Activated B cell treated with CpG ODN at 0.5 μM for 24 hours (primary cell): ENCODE measurements at regions not wholly inside any gene's neighbourhood (a gene's known extent, or its start where the extent isn't known, plus 50 kb on each side); places are given as distances from the start of the nearest gene placed in this dataset.

Source experiments
- ATAC-seq: fragments of 200-7000 bp; cut with Tn5 transposase; one replicate; pipeline ENCODE4 v1.10.0; 2021; ENCODE audit warnings: low read depth, mild to moderate bottlenecking, moderate library complexity
- CTCF ChIA-PET: fragments of 350-600 bp; sonication (Branson Sonifier 250); formaldehyde crosslinking; loops from one replicate; lab custom pipeline; 2021; ENCODE audit warnings: antibody characterized with exemption; lab: Charles Lee
- POLR2A ChIA-PET: fragments of 350-600 bp; sonication (Branson Sonifier 250); formaldehyde crosslinking; loops from one replicate; lab custom pipeline; 2021; ENCODE audit warnings: antibody characterized with exemption; lab: Charles Lee
- DNase-seq: peaks from one replicate; pipeline ENCODE4 v3.0.0; 2022
- H3K27ac Mint-ChIP-seq: one replicate; pipeline ENCODE4 v1.8.0; 2020; ENCODE audit warnings: mixed read lengths
- H3K27me3 Mint-ChIP-seq: one replicate; pipeline ENCODE4 v1.8.0; 2021; ENCODE audit warnings: mixed read lengths
- H3K36me3 Mint-ChIP-seq: one replicate; pipeline ENCODE4 v1.8.0; 2021; ENCODE audit warnings: low read depth, mixed read lengths
- H3K4me1 Mint-ChIP-seq: one replicate; pipeline ENCODE4 v1.8.0; 2021; ENCODE audit warnings: mixed read lengths
- H3K4me3 Mint-ChIP-seq: one replicate; pipeline ENCODE4 v1.8.0; 2020; ENCODE audit warnings: mild to moderate bottlenecking, mixed read lengths
- H3K9me3 Mint-ChIP-seq: one replicate; pipeline ENCODE4 v1.8.0; 2020; ENCODE audit warnings: mixed read lengths
- CTCF ChIP-seq: fragments of 200-600 bp; IDR thresholded peaks from one replicate; pipeline ENCODE4 v1.8.0; 2022; ENCODE audit warnings: antibody characterized with exemption, mild to moderate bottlenecking
- intact Hi-C: fragments of 100-400 bp; cut with micrococcal nuclease; formaldehyde crosslinking; loops from one replicate; pipeline ENCODE4 v1.15.1; 2024

DNA sequence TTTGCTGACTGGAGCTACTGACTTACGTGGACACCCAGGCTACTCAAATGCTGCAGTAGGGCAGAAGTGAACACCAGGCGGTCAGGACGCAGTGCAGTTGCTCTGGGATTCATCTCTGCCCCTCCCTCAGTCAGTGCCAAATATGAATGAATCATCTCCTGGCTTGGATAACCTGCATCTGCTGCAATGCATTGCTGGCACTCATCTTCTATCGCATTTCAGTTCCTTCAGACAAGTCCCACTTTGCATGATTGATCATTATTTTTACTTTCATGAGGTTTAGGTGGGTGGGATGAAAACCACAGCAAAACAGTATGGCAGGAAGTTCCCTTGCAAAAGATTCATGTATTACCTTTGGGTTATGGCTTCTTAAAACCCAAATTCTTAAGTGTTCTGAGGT is 224.6 kb upstream of the NRP1 start:
- H3K4me3 Mint-ChIP-seq, result no peak overlapping the region
- no peak overlapping the region for H3K27ac Mint-ChIP-seq
- POLR2A ChIA-PET, result no interaction called here
- no peak for TF ChIP-seq CTCF
- no peaks in the 10 kb centered on the region for H3K4me1 Mint-ChIP-seq
- DNase-seq (no peak), ATAC-seq (no peak)
- H3K9me3 Mint-ChIP-seq, result no peaks in the 10 kb centered on the region
- intact Hi-C loops, result no loop called here
- no peaks in the 10 kb centered on the region for H3K36me3 Mint-ChIP-seq
- CTCF ChIA-PET, result no interaction called here
- H3K27me3 Mint-ChIP-seq, result no peaks in the 10 kb centered on the region

- Mint-ChIP-seq H3K4me1 (no peaks in the 10 kb centered on the region), H3K27ac (no peak overlapping the region), H3K27me3 (no peaks in the 10 kb centered on the region), H3K36me3 (no peaks in the 10 kb centered on the region), H3K4me3 (no peak overlapping the region), H3K9me3 (no peaks in the 10 kb centered on the region)
- POLR2A ChIA-PET, result no interaction called here
- CTCF ChIA-PET, result no interaction called here
- intact Hi-C loops, result no loop called here
- no peak for TF ChIP-seq CTCF
- DNase-seq (no peak), ATAC-seq (no peak)
Observed at GRCh38 chr10:33557313-33557712, 222.8 kb upstream of the NRP1 start.

DNA sequence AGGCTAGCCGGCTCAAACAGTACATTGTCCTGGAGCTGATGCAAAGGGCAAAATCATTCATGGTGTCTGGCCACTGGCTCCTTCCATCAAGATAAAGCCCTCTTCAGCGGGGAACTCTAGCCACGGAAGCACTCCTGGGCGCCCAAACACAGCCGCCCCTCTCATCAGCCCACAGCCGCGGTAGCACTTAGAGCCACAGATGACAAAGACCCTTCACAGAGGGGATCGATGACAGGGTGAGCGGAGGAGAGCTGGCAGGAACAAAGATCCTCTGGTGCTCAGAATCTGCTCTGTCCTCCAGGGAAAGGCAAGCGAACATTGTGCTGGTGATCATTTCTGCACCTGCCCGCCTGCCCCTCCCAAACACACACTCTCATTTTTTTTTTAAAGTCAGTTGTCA is 222.2 kb upstream of the NRP1 start:
- Mint-ChIP-seq H3K27me3 (no peaks in the 10 kb centered on the region), H3K27ac (no peak overlapping the region), H3K4me1 (no peaks in the 10 kb centered on the region), H3K36me3 (no peaks in the 10 kb centered on the region), H3K9me3 (no peaks in the 10 kb centered on the region), H3K4me3 (no peak overlapping the region)
- no peak for TF ChIP-seq CTCF
- intact Hi-C loops, result no loop called here
- ATAC-seq (no peak), DNase-seq (no peak)
- POLR2A ChIA-PET, result no interaction called here
- CTCF ChIA-PET, result no interaction called here

DNA sequence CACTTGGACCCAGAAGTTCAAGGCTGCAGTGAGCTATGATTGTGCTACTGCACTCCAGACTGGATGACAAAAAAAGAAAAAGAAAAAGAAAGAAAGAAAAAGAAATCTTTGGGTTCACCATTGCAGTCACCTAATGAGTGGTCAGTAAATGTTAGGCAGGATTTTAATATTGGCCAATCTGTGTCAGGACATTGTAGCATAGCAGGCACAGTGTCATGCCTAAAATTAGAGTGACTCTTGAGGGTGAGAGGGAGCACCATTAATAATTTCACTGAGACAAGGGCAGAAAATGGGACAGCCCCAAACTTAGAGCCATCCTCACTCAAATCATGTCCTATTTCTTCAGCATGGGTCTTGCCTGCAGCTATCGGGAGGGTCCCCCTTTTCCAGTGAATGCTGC is 221.6 kb upstream of the NRP1 start:
- Mint-ChIP-seq H3K27me3 (no peaks in the 10 kb centered on the region), H3K27ac (no peak overlapping the region), H3K4me3 (no peak overlapping the region), H3K9me3 (no peaks in the 10 kb centered on the region), H3K4me1 (no peaks in the 10 kb centered on the region), H3K36me3 (no peaks in the 10 kb centered on the region)
- ChIA-PET POLR2A (no interaction called here), CTCF (no interaction called here)
- no peak for DNase-seq
- intact Hi-C loops, result no loop called here
- ATAC-seq, result no peak
- no peak for TF ChIP-seq CTCF

DNA sequence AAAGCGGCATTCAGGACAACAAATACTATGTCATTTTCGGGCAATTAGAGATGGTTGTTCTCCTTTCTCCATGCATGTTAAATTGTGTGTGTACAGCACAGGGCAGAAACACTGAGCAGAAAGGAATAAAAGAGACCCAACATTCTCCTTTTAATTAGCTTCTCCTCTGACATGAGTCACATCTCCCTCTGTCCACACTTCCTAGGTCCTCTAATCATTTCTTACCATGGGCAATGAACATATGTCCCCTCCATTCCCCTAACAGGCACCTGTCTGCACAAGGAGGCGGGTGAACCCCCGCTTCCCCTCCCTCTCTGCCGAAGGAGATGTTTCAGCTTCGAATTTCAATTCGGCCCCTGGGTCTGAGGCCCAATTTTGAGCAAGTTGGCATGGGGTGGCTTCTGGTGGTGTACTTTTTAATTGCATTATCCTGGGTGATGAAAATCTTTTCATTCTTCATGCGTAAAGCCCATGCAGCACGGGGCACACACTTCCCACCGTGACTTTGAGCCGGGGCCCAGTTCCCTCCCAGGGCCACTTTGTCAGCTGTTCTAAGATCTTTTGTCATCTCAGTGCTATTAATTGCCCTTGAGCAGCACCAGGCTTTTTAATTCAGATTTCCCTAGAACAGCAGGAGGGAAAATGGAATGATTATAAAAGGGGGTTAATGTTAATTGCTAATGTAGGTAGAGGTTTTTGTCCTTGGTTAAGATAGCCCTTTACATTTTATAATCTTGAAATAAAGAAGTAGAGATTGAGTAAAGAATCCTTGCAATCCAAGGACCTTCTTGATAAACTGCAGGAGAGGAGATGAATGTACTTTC is 219.5 kb upstream of the NRP1 start:
- POLR2A ChIA-PET, result no interaction called here

More for the DNA sequence above, 219.5 kb upstream of the NRP1 start:
- no peak for ATAC-seq
- H3K36me3 Mint-ChIP-seq, result no peaks in the 10 kb centered on the region
- H3K27me3 Mint-ChIP-seq, result no peaks in the 10 kb centered on the region
- TF ChIP-seq CTCF, result no peak
- H3K27ac Mint-ChIP-seq, result no peak overlapping the region
- H3K4me3 Mint-ChIP-seq, result no peak overlapping the region
- CTCF ChIA-PET, result no interaction called here
- intact Hi-C loops, result no loop called here
- H3K9me3 Mint-ChIP-seq, result no peaks in the 10 kb centered on the region
- H3K4me1 Mint-ChIP-seq, result no peaks in the 10 kb centered on the region
- DNase-seq, result no peak
